ENCODE measurements at regions not wholly inside any gene's neighbourhood (a gene's known extent, or its start where the extent isn't known, plus 50 kb on each side); places are given as distances from the start of the nearest gene placed in this dataset.
A peak's percentile ranks its signal among the peaks of the same experiment; 100 is the strongest.
"Not testable (repeated sequence)": the region's sequence is repeated elsewhere in the genome, so short reads cannot be mapped to it uniquely, and the experiment has no call there.

DNA sequence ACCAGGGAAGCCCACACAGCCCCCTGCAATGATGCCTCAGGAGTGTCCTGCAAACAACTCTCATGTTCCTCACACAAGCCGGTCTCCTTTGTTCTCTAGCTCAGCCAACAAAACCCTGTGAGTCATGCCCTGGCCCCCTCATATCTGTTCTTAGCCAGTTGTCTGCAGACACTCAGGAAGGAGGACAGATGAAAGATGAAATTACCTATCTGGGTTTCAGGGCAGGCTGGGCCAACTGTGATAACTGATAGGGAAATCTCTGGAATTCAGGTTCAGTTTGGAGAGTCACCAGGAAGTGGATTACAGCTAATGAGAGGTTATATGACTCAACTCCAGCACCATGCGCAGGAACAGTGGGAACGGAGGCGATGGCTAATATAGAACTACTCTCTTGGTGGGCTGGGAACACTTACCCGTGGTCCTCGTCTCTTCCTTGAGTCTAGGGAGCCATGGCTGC lies 352.0 kb upstream of the ADAMTS9 start:
- peak; percentile 94 for DNase-seq (ENCODE audit: low spot score)

- DNase-seq (ENCODE audit: low spot score) = no peak
Measured at GRCh38 chr3:65037861-65038260, 350.1 kb upstream of the ADAMTS9 start.

DNA sequence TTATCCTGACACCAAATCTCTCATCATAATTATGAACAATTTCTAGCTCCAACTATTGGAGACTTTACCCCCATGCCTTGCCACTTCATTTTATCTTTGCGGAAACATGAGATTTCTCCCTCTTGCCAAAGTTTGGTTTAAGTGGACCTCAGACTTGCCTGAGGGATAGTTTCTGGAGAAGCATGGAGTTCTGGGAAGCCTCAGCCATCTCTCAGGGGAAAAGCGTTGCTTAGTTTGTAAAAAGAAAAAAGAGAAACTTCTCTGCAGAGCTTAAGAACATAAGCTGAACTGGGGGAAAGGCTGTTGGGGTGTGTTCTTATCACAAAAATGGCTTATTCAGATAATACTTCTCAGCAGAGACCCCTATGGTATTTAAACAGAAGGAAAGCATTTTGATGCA lies 347.4 kb upstream of the ADAMTS9 start:
- DNase-seq (ENCODE audit: low spot score) = no peak

DNA sequence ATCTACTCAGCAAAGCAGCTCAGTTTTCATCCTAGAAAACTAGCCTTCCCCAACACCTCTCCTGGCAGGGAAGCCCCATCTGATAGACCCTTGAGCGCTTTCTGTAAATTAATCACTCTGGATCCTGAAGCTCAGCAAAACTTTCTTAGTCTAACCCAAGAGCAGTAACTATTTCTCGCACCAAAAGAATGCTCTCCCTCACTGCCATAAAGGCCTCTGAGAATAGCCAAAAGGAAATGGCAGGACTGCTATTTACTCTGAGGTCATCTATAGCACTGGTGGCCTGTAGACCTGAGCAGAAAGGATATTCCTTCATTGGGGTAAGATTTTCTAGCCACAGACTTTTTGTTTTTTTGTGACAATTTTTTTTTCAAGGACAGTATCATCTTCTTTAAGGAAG lies 345.8 kb upstream of the ADAMTS9 start:
- DNase-seq (ENCODE audit: low spot score) = peak; percentile 37

DNA sequence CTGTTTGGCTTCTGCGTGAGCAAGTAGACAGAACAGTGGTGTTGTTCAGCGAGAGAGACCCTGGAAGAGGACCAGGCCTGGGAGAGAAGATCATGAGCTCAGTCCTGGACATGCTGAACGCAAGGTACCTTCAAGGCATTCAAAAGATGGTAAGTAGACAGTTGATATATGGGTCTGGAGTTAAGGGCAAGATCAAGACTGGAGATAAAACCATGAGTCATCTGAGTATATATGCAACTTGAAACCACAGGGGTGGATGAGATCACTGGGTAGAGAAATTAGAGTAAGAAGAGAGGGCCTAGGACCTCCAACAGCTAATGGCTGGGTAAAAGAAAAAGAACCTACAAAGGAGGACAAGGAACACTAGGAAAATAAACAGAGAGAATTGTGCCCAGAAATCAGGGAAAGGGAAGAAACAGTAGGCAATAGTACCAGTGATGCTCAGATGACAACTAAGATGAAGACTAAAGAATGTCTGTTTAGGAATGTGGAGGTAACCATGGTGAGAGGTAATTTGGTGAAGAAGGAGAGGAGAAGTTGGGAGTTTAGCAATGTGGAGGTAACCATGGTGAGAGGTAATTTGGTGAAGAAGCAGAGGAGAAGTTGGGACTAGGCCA lies 343.2 kb upstream of the ADAMTS9 start:
- DNase-seq (ENCODE audit: low spot score) = peak; percentile 92

GRCh38 chr3:65030014-65030627 lies 342.3 kb upstream of the ADAMTS9 start:
- no peak for DNase-seq (ENCODE audit: low spot score)

DNA sequence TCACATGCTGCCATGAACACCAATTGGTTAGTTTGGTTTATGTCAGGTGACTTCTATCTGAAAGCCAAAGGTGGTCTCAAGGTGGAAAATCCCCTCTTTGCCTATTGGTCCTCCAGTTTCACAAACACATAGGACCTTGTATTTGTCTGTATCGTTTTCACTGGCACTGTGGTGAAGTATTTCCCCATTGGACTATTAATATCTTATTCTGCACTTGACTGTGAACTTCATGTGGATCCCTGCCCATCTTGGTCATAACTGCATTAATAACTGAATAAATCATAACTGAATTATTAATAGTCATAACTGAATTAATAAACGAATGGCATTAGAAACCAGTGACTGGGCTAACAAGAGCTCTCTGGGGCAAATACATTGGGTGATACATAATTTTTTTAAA lies 341.3 kb upstream of the ADAMTS9 start:
- no peak for DNase-seq (ENCODE audit: low spot score)

GRCh38 chr3:65028024-65028423 lies 340.2 kb upstream of the ADAMTS9 start:
- no peak for DNase-seq (ENCODE audit: low spot score)

DNA sequence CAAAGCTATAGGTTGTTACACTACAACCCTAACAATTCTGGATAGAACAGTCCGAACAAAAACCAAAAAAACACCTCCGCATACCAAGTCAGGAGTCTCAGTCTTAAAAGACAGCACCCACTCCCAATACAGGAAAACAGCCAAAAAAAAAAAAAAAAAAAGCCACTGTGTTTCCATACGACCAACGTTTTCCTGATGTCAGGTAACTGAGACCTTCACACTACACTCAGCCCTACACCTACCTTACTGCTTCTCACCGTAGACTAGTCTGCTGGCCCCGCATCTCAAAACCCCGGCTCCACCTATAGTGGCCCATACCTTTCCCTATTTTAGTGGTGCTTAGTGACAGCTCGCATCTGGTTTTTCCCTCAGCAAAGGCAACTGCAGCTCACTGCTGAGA lies 339.5 kb upstream of the ADAMTS9 start:
- no peak for DNase-seq (ENCODE audit: low spot score)

DNA sequence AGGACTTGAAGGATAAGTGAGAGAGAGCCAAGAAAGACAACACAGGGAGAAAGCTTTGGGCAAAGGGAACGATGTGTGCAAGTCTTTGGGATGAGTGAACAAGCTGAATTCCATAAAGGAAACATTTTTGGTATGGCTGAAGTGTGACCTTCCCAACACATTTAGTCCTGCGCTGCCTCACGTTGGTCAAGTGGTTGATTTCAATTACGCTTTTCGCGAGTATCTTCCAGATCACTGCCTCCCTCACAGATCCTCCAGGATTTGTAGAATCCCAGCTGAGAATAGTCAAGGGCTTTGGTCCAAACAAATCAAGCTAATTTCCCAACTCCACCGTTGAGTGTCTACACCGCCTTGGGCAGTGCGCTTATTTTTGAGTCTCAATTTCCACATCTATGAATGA lies 338.4 kb upstream of the ADAMTS9 start:
- no peak for DNase-seq (ENCODE audit: low spot score)

DNA sequence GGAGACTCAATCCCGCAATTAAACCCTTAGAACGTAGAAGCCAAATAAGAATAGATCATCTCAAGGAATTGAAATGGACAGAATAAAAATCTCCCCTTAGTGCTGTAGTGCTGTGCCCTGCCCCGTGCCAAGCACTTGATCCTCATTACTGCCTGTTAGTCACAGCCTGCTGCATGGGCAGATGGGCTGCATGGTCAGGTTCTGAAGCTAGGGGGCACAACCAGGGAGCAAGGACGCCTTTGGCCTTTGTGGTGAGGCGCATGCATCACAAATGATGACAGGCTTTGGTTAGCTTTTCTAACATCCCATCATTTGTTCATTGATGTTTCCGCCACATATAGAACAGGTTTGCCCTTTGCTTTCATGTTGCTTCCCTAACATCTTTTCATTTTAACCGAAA lies 336.3 kb upstream of the ADAMTS9 start:
- DNase-seq (ENCODE audit: low spot score) = no peak

- DNase-seq (ENCODE audit: low spot score) = no peak
Measured at GRCh38 chr3:65020281-65021160, 332.7 kb upstream of the ADAMTS9 start.

GRCh38 chr3:65019443-65020055 lies 331.7 kb upstream of the ADAMTS9 start:
- no peak for DNase-seq (ENCODE audit: low spot score)

DNA sequence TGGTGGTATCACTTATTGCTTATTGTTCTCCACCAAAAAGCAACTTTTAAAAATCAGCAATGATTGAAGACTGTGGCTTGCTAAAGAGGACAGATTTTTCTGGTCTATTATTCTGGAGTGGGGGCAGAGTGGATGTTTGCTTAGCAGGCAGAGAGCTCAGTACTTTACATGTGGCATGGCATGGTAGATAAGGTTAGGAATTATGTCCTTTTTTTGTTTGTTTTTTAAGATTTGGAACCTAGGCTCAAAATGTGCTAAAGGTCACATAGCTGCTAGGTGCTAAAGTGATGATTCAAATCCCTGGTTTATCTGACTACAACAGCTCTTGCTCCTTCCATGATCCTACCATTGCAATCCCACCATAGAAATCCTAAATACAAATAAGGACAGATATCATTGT lies 331.0 kb upstream of the ADAMTS9 start:
- no peak for DNase-seq (ENCODE audit: low spot score)

DNA sequence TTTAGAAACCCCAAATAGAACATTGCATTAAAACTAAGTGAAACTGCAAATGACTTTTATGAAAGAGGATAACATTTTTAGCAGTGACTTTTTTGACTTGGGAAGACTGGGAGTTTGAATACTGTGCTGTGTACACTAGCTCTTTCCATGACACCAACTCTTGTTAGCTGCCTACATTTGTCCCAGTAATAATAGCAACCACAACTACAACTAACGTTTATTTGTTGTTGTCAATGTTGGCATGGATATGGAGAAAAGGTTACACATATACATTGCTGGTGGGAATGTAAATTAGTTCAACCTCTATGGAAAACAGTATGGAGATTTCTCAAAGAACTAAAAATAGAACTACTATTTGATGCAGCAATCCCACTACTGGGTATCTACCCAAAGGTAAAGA lies 329.6 kb upstream of the ADAMTS9 start:
- no peak for DNase-seq (ENCODE audit: low spot score)

- DNase-seq (ENCODE audit: low spot score) = no peak
Measured at GRCh38 chr3:65015711-65016110, 327.9 kb upstream of the ADAMTS9 start.

DNA sequence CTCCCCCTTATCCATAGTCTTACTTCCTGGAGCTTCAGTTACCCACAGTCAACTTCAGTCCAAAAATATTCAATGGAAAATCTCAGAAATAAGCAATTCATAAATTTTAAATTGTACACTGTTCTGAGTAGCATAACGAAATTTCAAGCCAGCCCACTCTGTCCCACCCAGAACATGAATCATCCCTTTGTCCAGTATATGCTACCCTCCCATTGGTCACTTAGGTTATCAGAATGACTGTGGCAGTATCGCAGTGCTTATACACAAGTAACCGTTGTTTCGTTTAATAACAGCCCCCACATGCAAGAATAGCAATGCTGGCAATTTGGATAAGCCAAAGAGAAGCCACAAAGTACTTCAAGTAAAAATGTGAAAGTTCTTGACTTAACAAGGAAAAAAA lies 325.3 kb upstream of the ADAMTS9 start:
- DNase-seq (ENCODE audit: low spot score) = no peak

DNA sequence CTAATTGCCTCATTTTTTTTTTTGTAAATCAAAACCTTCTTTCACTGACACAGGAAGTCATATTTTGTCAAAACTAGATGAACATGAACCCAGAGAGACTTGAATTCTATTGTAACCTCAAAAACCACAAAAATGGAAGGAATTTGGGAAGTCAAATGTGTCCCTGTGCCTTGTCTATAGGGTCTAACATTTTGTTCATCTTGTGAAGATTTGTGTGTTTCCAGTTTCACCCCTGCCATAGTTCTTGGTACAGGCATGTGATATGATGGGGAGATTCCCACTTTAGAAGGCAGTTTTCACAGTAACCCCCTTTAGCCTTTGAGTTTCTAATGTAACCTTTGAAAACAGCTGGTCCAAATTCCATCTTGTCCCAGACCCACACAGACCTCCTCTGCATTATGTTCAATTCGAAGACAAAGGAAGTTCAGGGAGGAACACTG lies 318.5 kb upstream of the ADAMTS9 start:
- peak; percentile 72 for DNase-seq (ENCODE audit: low spot score)

GRCh38 chr3:65005486-65005885 lies 317.7 kb upstream of the ADAMTS9 start:
- DNase-seq (ENCODE audit: low spot score) = peak; percentile 46

DNA sequence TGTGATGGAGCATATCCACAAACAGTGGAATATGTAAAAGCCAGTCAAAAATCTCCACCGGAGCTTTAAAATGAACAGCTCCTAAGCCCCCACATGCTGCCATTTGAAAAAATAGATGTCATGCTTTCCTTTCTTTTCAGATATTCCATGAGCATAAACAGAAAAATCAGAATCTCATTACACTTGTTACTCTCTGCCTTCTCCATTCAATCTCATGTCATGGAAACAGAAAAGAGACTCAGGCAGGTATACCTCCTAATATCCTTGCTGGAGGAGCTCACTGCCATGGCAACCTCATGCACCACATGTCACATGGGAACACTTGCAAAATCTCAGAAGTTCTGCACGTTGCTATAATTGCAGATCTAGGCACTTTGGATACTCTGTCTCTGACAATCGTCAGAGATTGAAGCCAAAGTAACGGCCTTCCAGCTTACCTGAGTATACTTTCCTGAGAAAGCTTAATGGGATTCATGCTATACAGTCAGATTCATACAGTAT lies 317.0 kb upstream of the ADAMTS9 start:
- no peak for DNase-seq (ENCODE audit: low spot score)

GRCh38 chr3:65004306-65004705 lies 316.5 kb upstream of the ADAMTS9 start:
- DNase-seq (ENCODE audit: low spot score) = no peak

GRCh38 chr3:65001119-65001518 lies 313.3 kb upstream of the ADAMTS9 start:
- DNase-seq (ENCODE audit: low spot score) = not testable (repeated sequence)

Measured in A172 (cell line).